ENCODE measurements at regions not wholly inside any gene's neighbourhood (a gene's known extent, or its start where the extent isn't known, plus 50 kb on each side); places are given as distances from the start of the nearest gene placed in this dataset.
"Not testable (repeated sequence)": the region's sequence is repeated elsewhere in the genome, so short reads cannot be mapped to it uniquely, and the experiment has no call there.

DNA sequence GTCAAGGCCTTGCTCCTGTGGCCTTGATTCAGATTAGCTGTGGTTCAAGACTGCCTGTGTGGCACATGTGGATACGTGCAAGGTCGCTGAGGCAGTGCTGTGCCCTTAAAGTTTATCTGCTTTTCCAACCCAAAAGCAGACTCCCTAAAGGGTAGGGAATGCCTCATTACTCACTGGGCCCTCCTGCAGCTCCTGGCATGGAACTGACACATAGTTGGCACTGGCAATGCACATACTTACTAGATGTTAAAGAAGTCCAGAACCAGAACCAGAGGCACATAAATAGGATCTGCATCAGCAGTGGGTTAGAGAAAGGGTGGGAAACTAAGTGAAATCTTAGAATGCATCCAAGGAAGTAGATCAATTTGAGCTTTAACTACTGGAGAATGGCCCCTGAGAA, 90.6 kb upstream of the MLN start:
- Histone ChIP-seq H3K4me1 (ENCODE audit: control insufficient read depth, insufficient read depth, low read length) (no peaks in the 10 kb centered on the region), H3K9ac (ENCODE audit: low read length) (no peak overlapping the region), H3K4me3 (ENCODE audit: low read depth, low read length) (no peak overlapping the region), H3K27me3 (ENCODE audit: control insufficient read depth, insufficient read depth, low read length) (peaks cover 3% of the 10 kb centered on the region; the same call in 1 of the 2 replicates), H3K27ac (ENCODE audit: low read depth, low read length) (no peak overlapping the region), H3K9me3 (ENCODE audit: control insufficient read depth, insufficient read depth, low read depth, low read length) (no peaks in the 10 kb centered on the region), H3K36me3 (ENCODE audit: control insufficient read depth, insufficient read depth, low read length) (no peaks in the 10 kb centered on the region)

DNA sequence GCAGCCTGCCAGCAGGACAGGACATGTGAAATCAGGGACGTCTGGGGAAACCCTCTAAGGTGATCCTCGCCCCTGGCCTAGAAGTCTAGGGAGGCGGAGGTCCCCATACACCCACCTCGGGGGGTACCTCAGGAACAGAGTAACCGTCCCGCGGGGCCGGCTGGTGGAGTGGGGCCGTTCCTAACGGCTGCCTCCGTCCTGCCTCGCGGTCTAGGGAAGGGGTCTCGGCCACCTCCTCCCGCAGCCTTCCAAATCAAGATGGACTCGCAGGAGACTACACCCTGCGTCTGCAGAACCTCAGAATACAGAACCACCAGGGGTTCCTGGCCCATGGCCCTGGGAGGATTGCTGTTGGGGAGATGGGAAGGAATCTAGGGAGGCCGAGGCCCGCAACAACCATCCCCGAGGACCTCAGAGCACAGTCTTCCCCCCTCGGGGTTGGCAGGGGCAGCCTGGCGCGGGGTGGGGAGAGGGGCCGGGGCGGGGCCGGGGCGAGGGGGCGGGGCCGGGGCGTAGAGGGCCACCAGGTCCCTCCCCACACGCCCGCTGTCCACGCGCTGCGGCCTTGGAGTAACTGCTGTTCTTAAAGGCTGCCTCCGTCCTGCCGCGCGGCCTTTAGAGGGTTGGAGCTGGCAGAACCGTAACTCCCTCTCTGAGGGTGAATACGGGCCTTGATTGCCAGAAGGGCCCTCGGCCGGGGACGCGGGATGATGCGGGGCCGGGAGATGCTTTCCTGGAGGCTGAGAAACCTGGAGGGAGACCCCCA, 89.0 kb upstream of the MLN start:
- peaks cover 2% of the 10 kb centered on the region; the same call in 1 of the 2 replicates for H3K27me3 ChIP-seq (ENCODE audit: control insufficient read depth, insufficient read depth, low read length)
- H3K4me1 ChIP-seq (ENCODE audit: control insufficient read depth, insufficient read depth, low read length) = no peaks in the 10 kb centered on the region
- no peak overlapping the region for H3K4me3 ChIP-seq (ENCODE audit: low read depth, low read length)
- no peaks in the 10 kb centered on the region for H3K36me3 ChIP-seq (ENCODE audit: control insufficient read depth, insufficient read depth, low read length)
- no peak overlapping the region for H3K9ac ChIP-seq (ENCODE audit: low read length)
- no peaks in the 10 kb centered on the region for H3K9me3 ChIP-seq (ENCODE audit: control insufficient read depth, insufficient read depth, low read depth, low read length)
- no peak overlapping the region for H3K27ac ChIP-seq (ENCODE audit: low read depth, low read length)

DNA sequence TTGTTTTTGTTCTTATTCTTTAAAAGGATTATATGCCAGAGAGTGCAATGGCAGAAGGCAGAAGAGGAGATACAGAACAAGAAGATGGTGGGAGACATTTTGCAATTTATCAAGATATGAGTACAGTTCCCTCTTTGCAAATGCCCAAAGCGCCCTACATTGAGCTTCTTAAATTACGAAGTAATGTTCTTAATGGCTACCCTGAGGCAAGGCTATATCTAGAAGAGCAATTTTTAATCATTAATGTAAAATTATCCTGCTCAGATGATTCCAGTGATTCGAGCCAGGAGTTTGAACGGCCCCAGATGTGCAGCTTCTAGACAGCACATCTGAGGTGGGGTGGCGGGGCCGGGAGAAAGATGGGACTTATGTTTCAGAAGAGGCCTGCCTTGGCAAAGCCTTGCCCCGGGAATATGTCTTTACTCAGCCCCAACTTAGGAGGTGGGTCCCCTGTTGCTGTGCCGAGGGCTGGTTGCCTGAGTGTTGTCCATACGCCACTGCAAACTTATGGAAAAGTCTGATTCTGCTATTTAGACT, 84.9 kb upstream of the MLN start:
- no peaks in the 10 kb centered on the region for H3K36me3 ChIP-seq (ENCODE audit: control insufficient read depth, insufficient read depth, low read length)
- no peaks in the 10 kb centered on the region for H3K4me1 ChIP-seq (ENCODE audit: control insufficient read depth, insufficient read depth, low read length)
- no peak overlapping the region for H3K9ac ChIP-seq (ENCODE audit: low read length)
- H3K4me3 ChIP-seq (ENCODE audit: low read depth, low read length) = no peak overlapping the region
- H3K9me3 ChIP-seq (ENCODE audit: control insufficient read depth, insufficient read depth, low read depth, low read length) = no peaks in the 10 kb centered on the region
- no peak overlapping the region for H3K27ac ChIP-seq (ENCODE audit: low read depth, low read length)
- H3K27me3 ChIP-seq (ENCODE audit: control insufficient read depth, insufficient read depth, low read length) = peaks cover 3% of the 10 kb centered on the region

DNA sequence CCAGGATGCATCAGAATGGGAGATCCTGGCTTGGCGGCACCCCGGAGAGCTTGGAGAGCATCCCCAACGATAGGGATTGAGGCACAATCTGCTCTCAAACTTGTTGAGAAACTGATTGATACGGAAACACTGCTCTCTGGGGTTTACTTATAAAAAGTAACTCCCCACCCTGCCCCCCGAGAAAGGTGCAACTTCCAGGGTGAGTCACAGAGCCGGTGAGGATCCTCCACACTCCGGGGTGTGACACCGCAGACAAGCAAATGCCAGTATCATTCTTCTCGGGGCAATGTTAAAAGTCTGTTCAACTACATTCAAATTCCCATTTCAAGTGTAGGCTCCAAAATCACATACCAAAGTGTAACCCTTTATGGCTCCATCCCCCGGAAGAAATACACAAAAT, 84.4 kb upstream of the MLN start:
- Histone ChIP-seq H3K36me3 (ENCODE audit: control insufficient read depth, insufficient read depth, low read length) (no peaks in the 10 kb centered on the region), H3K4me3 (ENCODE audit: low read depth, low read length) (no peak overlapping the region), H3K9ac (ENCODE audit: low read length) (no peak overlapping the region), H3K9me3 (ENCODE audit: control insufficient read depth, insufficient read depth, low read depth, low read length) (no peaks in the 10 kb centered on the region), H3K27ac (ENCODE audit: low read depth, low read length) (no peak overlapping the region), H3K27me3 (ENCODE audit: control insufficient read depth, insufficient read depth, low read length) (peaks cover 3% of the 10 kb centered on the region), H3K4me1 (ENCODE audit: control insufficient read depth, insufficient read depth, low read length) (no peaks in the 10 kb centered on the region)

DNA sequence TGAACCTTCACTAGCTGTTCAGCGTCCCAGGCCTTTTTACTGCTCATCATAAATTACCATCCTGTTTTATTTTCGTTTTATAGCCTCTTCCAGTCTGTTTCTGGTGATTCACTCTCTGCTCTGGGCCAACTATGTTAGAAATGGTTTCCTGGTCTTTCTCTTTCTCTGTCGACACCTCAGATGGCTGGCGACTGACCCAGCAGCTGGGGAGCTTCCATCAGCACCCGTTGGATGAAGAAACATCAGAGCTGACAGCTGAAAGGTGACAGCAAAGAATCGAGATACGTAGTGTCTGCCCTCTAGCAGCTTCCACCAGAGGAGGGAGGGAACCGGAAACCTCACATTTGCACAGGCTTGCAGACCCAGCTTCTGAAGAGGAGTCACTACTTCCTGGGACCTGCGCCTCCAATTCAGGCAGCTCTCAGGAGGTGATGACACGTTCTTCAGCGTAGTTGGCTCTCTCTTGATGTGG, 82.9 kb upstream of the MLN start:
- no peaks in the 10 kb centered on the region for H3K9me3 ChIP-seq (ENCODE audit: control insufficient read depth, insufficient read depth, low read depth, low read length)

DNA sequence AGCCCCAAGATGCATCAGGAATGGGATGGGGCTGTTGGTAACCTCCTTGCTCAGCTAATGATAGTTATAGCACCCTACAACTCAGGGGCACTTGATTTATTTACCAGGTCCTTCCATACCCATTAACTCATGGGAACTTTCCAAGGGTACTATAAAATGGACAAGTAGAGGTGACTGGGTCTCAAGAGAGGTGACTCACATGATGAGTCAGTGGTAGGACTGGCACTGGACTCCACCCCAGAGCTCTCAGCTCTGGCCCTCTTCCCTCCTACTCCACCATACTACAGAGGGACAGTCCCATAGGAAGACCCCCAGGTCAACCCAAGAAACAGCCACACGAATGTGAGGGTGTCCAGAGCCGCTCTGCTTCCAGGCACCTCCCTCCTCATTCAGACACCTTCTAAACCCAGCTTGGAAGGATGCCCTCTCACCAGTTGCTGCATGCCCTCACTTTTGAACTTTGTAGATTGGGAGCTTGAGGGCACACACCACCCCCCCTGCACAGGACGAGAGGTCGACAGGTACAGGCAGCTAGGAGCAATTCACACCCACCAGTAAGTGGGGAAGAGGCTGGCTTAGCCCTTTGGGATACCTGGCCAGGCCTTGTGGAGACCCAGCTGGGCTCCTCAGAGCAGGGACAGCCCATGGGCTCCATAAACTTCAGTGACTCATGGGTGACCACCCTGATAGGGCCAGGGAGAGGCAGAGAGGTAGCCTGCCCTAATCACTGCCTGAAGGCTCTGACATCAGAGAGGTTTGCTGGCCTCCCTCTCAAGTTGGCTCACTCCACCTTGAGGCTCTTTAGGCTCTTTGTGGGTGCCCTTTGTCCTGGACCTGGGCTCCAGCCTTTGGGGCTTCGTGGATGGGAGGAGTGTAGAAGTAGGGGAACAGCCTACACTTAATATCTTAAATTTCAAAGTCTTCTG, 81.6 kb upstream of the MLN start:
- Histone ChIP-seq H3K9ac (ENCODE audit: low read length) (no peak overlapping the region), H3K9me3 (ENCODE audit: control insufficient read depth, insufficient read depth, low read depth, low read length) (no peaks in the 10 kb centered on the region), H3K36me3 (ENCODE audit: control insufficient read depth, insufficient read depth, low read length) (no peaks in the 10 kb centered on the region), H3K27me3 (ENCODE audit: control insufficient read depth, insufficient read depth, low read length) (peaks cover 3% of the 10 kb centered on the region), H3K4me3 (ENCODE audit: low read depth, low read length) (no peak overlapping the region), H3K4me1 (ENCODE audit: control insufficient read depth, insufficient read depth, low read length) (peaks cover 6% of the 10 kb centered on the region; the same call in 1 of the 2 replicates), H3K27ac (ENCODE audit: low read depth, low read length) (no peak overlapping the region)

More for the DNA sequence above, 82.9 kb upstream of the MLN start:
- H3K27ac ChIP-seq (ENCODE audit: low read depth, low read length) = no peak overlapping the region
- H3K4me1 ChIP-seq (ENCODE audit: control insufficient read depth, insufficient read depth, low read length) = no peaks in the 10 kb centered on the region
- H3K9ac ChIP-seq (ENCODE audit: low read length) = no peak overlapping the region
- peaks cover 3% of the 10 kb centered on the region for H3K27me3 ChIP-seq (ENCODE audit: control insufficient read depth, insufficient read depth, low read length)
- H3K4me3 ChIP-seq (ENCODE audit: low read depth, low read length) = no peak overlapping the region
- H3K36me3 ChIP-seq (ENCODE audit: control insufficient read depth, insufficient read depth, low read length) = no peaks in the 10 kb centered on the region

DNA sequence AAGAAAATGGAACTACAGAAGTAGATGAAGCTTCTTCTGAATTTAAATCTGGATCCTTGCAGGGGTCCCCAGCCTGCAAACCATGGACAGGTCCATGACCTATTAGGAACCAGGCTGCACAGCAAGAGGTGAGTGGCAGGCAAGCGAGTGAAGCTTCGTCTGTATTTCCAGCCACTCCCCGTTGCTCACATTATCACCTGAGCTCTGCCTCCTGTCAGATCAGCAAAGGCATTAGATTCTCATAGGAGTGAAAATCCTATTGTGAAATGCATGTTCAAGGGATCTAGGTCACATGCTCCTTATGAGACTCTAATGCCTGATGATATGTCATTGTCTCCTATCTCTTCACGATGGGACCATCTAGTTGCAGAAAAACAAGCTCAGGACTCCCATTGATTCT, 79.8 kb upstream of the MLN start:
- not testable (repeated sequence) for H3K36me3 ChIP-seq (ENCODE audit: control insufficient read depth, insufficient read depth, low read length); H3K4me3 ChIP-seq (ENCODE audit: low read depth, low read length); H3K9ac ChIP-seq (ENCODE audit: low read length); H3K9me3 ChIP-seq (ENCODE audit: control insufficient read depth, insufficient read depth, low read depth, low read length); H3K27ac ChIP-seq (ENCODE audit: low read depth, low read length); H3K27me3 ChIP-seq (ENCODE audit: control insufficient read depth, insufficient read depth, low read length)
- peaks cover 10% of the 10 kb centered on the region; the same call in 1 of the 2 replicates for H3K4me1 ChIP-seq (ENCODE audit: control insufficient read depth, insufficient read depth, low read length)

DNA sequence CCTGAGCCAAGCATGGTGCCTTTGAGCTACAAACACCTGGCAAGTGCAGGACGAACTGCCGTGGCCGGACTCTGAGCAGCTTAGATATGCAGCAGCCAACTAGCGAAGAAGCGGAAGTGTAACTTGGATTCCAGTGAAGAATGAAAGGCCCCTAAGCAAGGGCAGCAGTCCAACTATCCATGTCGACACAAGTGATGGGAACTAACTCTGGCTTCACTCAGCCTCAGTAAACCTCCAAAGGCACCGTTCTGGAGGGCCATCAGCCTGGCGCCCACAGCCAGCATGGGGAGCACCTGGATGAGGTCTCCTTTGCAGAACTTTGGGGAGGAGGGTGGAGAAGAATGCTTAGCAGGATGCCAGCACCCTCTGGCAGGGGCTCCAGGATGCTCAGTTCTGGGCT, 78.4 kb upstream of the MLN start:
- Histone ChIP-seq H3K4me3 (ENCODE audit: low read depth, low read length) (no peak overlapping the region), H3K9ac (ENCODE audit: low read length) (no peak overlapping the region), H3K9me3 (ENCODE audit: control insufficient read depth, insufficient read depth, low read depth, low read length) (no peaks in the 10 kb centered on the region), H3K27ac (ENCODE audit: low read depth, low read length) (no peak overlapping the region), H3K36me3 (ENCODE audit: control insufficient read depth, insufficient read depth, low read length) (no peaks in the 10 kb centered on the region), H3K4me1 (ENCODE audit: control insufficient read depth, insufficient read depth, low read length) (peaks cover 10% of the 10 kb centered on the region; the same call in 1 of the 2 replicates), H3K27me3 (ENCODE audit: control insufficient read depth, insufficient read depth, low read length) (peaks cover 6% of the 10 kb centered on the region)

DNA sequence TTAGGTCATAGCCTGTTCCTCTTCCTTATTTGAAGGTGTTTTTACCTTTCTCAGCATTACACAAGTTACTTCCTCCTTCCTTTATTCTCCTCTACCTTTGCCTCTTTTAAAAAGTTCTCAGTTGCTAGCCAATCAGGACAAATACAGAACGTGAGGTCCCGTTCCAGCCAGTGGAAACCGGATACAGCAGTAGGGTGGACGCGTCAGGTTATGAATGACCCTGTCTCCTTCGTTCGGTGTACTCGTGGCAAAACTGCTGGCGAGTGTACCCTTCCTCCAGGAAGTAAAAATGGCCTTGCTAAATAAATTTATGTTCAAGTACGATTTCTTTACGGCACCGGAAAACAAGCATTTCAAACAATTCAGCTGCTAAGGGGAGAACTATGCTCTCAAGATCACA, 77.0 kb upstream of the MLN start:
- Histone ChIP-seq H3K36me3 (ENCODE audit: control insufficient read depth, insufficient read depth, low read length) (no peaks in the 10 kb centered on the region), H3K9me3 (ENCODE audit: control insufficient read depth, insufficient read depth, low read depth, low read length) (no peaks in the 10 kb centered on the region), H3K9ac (ENCODE audit: low read length) (no peak overlapping the region), H3K4me3 (ENCODE audit: low read depth, low read length) (no peak overlapping the region), H3K27me3 (ENCODE audit: control insufficient read depth, insufficient read depth, low read length) (peaks cover 6% of the 10 kb centered on the region), H3K4me1 (ENCODE audit: control insufficient read depth, insufficient read depth, low read length) (peaks cover 10% of the 10 kb centered on the region; the same call in 1 of the 2 replicates), H3K27ac (ENCODE audit: low read depth, low read length) (no peak overlapping the region)

DNA sequence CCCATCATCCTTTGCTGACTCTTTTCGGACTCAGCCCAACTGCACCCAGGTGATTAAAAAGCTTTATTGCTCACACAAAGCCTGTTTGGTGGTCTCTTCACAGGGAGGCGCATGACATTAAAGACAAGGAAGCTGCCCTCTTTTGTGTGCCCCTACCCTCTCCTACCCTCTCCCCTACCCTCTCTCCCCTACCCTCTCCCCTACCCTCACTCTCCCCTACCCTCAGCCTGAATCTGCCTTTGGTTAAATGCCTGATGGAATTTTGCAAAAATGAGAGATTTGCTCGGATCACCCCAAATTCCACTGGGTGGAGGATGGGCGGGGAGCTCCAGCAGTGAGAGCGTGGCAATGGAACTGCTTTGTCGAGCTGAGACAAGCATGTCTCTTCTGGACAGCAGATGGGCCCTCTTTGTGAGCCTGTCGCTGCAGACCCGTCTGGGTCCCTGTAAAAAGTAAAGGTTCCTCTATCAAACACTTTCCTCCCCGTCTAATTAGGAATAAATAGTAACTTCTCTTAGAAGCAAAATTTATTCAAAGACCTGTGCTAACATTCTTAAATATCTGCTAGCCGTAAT, 76.4 kb upstream of the MLN start:
- no peak overlapping the region for H3K9ac ChIP-seq (ENCODE audit: low read length)
- H3K27me3 ChIP-seq (ENCODE audit: control insufficient read depth, insufficient read depth, low read length) = peaks cover 6% of the 10 kb centered on the region

More for the DNA sequence above, 76.4 kb upstream of the MLN start:
- Histone ChIP-seq H3K4me1 (ENCODE audit: control insufficient read depth, insufficient read depth, low read length) (peaks cover 10% of the 10 kb centered on the region; the same call in 1 of the 2 replicates), H3K4me3 (ENCODE audit: low read depth, low read length) (no peak overlapping the region), H3K36me3 (ENCODE audit: control insufficient read depth, insufficient read depth, low read length) (no peaks in the 10 kb centered on the region), H3K9me3 (ENCODE audit: control insufficient read depth, insufficient read depth, low read depth, low read length) (no peaks in the 10 kb centered on the region), H3K27ac (ENCODE audit: low read depth, low read length) (no peak overlapping the region)

Data from HUES6 (cell line).